ENCODE measurements at regions not wholly inside any gene's neighbourhood (a gene's known extent, or its start where the extent isn't known, plus 50 kb on each side); places are given as distances from the start of the nearest gene placed in this dataset.

DNA sequence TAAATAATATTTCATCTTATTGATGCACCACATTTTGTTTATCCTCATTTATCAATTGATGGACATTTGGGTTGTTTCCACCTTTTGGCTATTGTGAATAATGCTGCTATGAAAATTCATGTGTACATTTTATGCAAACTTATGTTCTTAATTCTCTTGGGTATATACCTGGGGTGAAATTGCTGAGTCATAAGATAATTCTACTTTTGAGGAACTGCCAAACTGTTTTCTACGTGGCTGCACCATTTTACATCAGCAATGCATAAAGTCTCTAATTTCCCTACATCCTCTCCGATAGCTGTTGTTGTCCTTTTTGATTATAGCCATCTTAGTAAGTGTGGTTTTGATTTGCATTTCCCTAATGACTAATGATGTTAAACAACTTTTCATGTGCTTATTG is 116.5 kb upstream of the DLX2 start:
- ATAC-seq, result no peak
- no peak for TF ChIP-seq TCF4 (CRISPR knock-in tag; IDR thresholded peaks at IDR 0.05; ENCODE audit: borderline replicate concordance)
- TF ChIP-seq OSR1 (CRISPR knock-in tag; IDR thresholded peaks at IDR 0.05), result no peak
- TF ChIP-seq ESRRG (CRISPR knock-in tag; IDR thresholded peaks at IDR 0.05), result no peak
- no peak for TF ChIP-seq ISL1 (CRISPR knock-in tag; IDR thresholded peaks at IDR 0.05)
- TF ChIP-seq ZNF565 (CRISPR knock-in tag; conservative IDR thresholded peaks at IDR 0.05; ENCODE audit: low read depth), result no peak
- no peak for TF ChIP-seq SNAI2 (CRISPR knock-in tag; IDR thresholded peaks at IDR 0.05)
- TF ChIP-seq ZFP3 (CRISPR knock-in tag; IDR thresholded peaks at IDR 0.05), result no peak
- no peak for TF ChIP-seq CSDC2 (CRISPR knock-in tag; IDR thresholded peaks at IDR 0.05)

- TF ChIP-seq OSR1 (CRISPR knock-in tag; IDR thresholded peaks at IDR 0.05), result no peak
- no peak for TF ChIP-seq RARB (CRISPR knock-in tag; IDR thresholded peaks at IDR 0.05)
- TF ChIP-seq, protein P1, sequence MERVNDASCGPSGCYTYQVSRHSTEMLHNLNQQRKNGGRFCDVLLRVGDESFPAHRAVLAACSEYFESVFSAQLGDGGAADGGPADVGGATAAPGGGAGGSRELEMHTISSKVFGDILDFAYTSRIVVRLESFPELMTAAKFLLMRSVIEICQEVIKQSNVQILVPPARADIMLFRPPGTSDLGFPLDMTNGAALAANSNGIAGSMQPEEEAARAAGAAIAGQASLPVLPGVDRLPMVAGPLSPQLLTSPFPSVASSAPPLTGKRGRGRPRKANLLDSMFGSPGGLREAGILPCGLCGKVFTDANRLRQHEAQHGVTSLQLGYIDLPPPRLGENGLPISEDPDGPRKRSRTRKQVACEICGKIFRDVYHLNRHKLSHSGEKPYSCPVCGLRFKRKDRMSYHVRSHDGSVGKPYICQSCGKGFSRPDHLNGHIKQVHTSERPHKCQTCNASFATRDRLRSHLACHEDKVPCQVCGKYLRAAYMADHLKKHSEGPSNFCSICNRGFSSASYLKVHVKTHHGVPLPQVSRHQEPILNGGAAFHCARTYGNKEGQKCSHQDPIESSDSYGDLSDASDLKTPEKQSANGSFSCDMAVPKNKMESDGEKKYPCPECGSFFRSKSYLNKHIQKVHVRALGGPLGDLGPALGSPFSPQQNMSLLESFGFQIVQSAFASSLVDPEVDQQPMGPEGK (CRISPR knock-in tag; IDR thresholded peaks at IDR 0.05; ENCODE audit: borderline replicate concordance), result no peak
- no peak for TF ChIP-seq ZFP30 (CRISPR knock-in tag; IDR thresholded peaks at IDR 0.05)
- no peak for TF ChIP-seq ISL1 (CRISPR knock-in tag; IDR thresholded peaks at IDR 0.05)
- TF ChIP-seq, protein P2, sequence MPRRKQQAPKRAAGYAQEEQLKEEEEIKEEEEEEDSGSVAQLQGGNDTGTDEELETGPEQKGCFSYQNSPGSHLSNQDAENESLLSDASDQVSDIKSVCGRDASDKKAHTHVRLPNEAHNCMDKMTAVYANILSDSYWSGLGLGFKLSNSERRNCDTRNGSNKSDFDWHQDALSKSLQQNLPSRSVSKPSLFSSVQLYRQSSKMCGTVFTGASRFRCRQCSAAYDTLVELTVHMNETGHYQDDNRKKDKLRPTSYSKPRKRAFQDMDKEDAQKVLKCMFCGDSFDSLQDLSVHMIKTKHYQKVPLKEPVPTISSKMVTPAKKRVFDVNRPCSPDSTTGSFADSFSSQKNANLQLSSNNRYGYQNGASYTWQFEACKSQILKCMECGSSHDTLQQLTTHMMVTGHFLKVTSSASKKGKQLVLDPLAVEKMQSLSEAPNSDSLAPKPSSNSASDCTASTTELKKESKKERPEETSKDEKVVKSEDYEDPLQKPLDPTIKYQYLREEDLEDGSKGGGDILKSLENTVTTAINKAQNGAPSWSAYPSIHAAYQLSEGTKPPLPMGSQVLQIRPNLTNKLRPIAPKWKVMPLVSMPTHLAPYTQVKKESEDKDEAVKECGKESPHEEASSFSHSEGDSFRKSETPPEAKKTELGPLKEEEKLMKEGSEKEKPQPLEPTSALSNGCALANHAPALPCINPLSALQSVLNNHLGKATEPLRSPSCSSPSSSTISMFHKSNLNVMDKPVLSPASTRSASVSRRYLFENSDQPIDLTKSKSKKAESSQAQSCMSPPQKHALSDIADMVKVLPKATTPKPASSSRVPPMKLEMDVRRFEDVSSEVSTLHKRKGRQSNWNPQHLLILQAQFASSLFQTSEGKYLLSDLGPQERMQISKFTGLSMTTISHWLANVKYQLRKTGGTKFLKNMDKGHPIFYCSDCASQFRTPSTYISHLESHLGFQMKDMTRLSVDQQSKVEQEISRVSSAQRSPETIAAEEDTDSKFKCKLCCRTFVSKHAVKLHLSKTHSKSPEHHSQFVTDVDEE (CRISPR knock-in tag; IDR thresholded peaks at IDR 0.05), result no peak
- no peak for TF ChIP-seq TCF4 (CRISPR knock-in tag; IDR thresholded peaks at IDR 0.05; ENCODE audit: borderline replicate concordance)
- TF ChIP-seq CSDC2 (CRISPR knock-in tag; IDR thresholded peaks at IDR 0.05), result no peak
- TF ChIP-seq ZC3H10 (CRISPR knock-in tag; IDR thresholded peaks at IDR 0.05), result no peak
- no peak for TF ChIP-seq PPARA (CRISPR knock-in tag; IDR thresholded peaks at IDR 0.05; ENCODE audit: borderline replicate concordance)
- no peak for TF ChIP-seq ZNF70 (CRISPR knock-in tag; IDR thresholded peaks at IDR 0.05)
- no peak for TF ChIP-seq ZFP3 (CRISPR knock-in tag; IDR thresholded peaks at IDR 0.05)
- no peak for ATAC-seq
Measured at GRCh38 chr2:172220121-172220520, 117.4 kb upstream of the DLX2 start.

GRCh38 chr2:172223601-172224054 is 120.9 kb upstream of the DLX2 start:
- no peak for ATAC-seq
- TF ChIP-seq TCF4 (CRISPR knock-in tag; IDR thresholded peaks at IDR 0.05; ENCODE audit: borderline replicate concordance), result no peak
- no peak for TF ChIP-seq RARB (CRISPR knock-in tag; IDR thresholded peaks at IDR 0.05)
- TF ChIP-seq ESRRG (CRISPR knock-in tag; IDR thresholded peaks at IDR 0.05), result no peak
- no peak for TF ChIP-seq ZC3H10 (CRISPR knock-in tag; IDR thresholded peaks at IDR 0.05)
- TF ChIP-seq ARNTL (CRISPR knock-in tag; IDR thresholded peaks at IDR 0.05; ENCODE audit: borderline replicate concordance, low read depth), result no peak
- TF ChIP-seq, protein P2 (CRISPR knock-in tag; IDR thresholded peaks at IDR 0.05), result no peak
- TF ChIP-seq CSDC2 (CRISPR knock-in tag; IDR thresholded peaks at IDR 0.05), result no peak
- TF ChIP-seq TOX (CRISPR knock-in tag; IDR thresholded peaks at IDR 0.05; ENCODE audit: borderline replicate concordance), result no peak
- TF ChIP-seq BACH2 (CRISPR knock-in tag; IDR thresholded peaks at IDR 0.05; ENCODE audit: borderline replicate concordance), result no peak
- no peak for TF ChIP-seq ZNF70 (CRISPR knock-in tag; IDR thresholded peaks at IDR 0.05)
- no peak for TF ChIP-seq ZFP3 (CRISPR knock-in tag; IDR thresholded peaks at IDR 0.05)
- no peak for TF ChIP-seq ZNF8 (CRISPR knock-in tag; IDR thresholded peaks at IDR 0.05)
- no peak for TF ChIP-seq CSRNP3 (CRISPR knock-in tag; IDR thresholded peaks at IDR 0.05)
- no peak for TF ChIP-seq GLIS3 (CRISPR knock-in tag; IDR thresholded peaks at IDR 0.05)
- TF ChIP-seq ISL1 (CRISPR knock-in tag; IDR thresholded peaks at IDR 0.05), result no peak
- no peak for TF ChIP-seq ZFP30 (CRISPR knock-in tag; IDR thresholded peaks at IDR 0.05)
- TF ChIP-seq ZNF565 (CRISPR knock-in tag; conservative IDR thresholded peaks at IDR 0.05; ENCODE audit: low read depth), result no peak
- no peak for TF ChIP-seq SNAI2 (CRISPR knock-in tag; IDR thresholded peaks at IDR 0.05)
- TF ChIP-seq, protein P3, sequence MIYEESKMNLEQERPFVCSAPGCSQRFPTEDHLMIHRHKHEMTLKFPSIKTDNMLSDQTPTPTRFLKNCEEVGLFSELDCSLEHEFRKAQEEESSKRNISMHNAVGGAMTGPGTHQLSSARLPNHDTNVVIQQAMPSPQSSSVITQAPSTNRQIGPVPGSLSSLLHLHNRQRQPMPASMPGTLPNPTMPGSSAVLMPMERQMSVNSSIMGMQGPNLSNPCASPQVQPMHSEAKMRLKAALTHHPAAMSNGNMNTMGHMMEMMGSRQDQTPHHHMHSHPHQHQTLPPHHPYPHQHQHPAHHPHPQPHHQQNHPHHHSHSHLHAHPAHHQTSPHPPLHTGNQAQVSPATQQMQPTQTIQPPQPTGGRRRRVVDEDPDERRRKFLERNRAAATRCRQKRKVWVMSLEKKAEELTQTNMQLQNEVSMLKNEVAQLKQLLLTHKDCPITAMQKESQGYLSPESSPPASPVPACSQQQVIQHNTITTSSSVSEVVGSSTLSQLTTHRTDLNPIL (CRISPR knock-in tag; IDR thresholded peaks at IDR 0.05; ENCODE audit: low read depth), result no peak
- no peak for TF ChIP-seq PPARA (CRISPR knock-in tag; IDR thresholded peaks at IDR 0.05; ENCODE audit: borderline replicate concordance)

All from SK-N-SH treated with all-trans-retinoic acid at 6 μM for 48 hours (cell line).